HG02981 (cell line): ENCODE measurements at regions not wholly inside any gene's neighbourhood (a gene's known extent, or its start where the extent isn't known, plus 50 kb on each side); places are given as distances from the start of the nearest gene placed in this dataset.
A peak's percentile ranks its signal among the peaks of the same experiment; 100 is the strongest.

ENCODE experiments used
- ATAC-seq: cut with Tn5 transposase; IDR thresholded peaks from one replicate; pipeline ENCODE4 v1.9.1; 2021; ENCODE audit warnings: mild to moderate bottlenecking, moderate library complexity; ENCODE audit not compliant: unreplicated experiment

- ATAC-seq, result no peak
Observed at GRCh38 chr12:98126637-98127335, 388.6 kb upstream of the TMPO start.

GRCh38 chr12:98127336-98127679 lies 388.1 kb upstream of the TMPO start:
- no peak for ATAC-seq

- no peak for ATAC-seq
Observed at GRCh38 chr12:98127854-98128253, 387.5 kb upstream of the TMPO start.

GRCh38 chr12:98136544-98136943 lies 378.8 kb upstream of the TMPO start:
- no peak for ATAC-seq

GRCh38 chr12:98137278-98137677 lies 378.1 kb upstream of the TMPO start:
- ATAC-seq, result no peak

- ATAC-seq, result no peak
Observed at GRCh38 chr12:98144953-98145352, 370.4 kb upstream of the TMPO start.

- no peak for ATAC-seq
Observed at GRCh38 chr12:98146043-98146442, 369.3 kb upstream of the TMPO start.

GRCh38 chr12:98146487-98146886 lies 368.9 kb upstream of the TMPO start:
- ATAC-seq, result no peak

- ATAC-seq, result peak; percentile 73
Observed at GRCh38 chr12:98149270-98149669, 366.1 kb upstream of the TMPO start.

- ATAC-seq, result peak; percentile 31
Observed at GRCh38 chr12:98149691-98150210, 365.6 kb upstream of the TMPO start.

GRCh38 chr12:98151105-98151590 lies 364.2 kb upstream of the TMPO start:
- no peak for ATAC-seq

- ATAC-seq, result no peak
Observed at GRCh38 chr12:98151984-98152383, 363.4 kb upstream of the TMPO start.

GRCh38 chr12:98154850-98155249 lies 360.5 kb upstream of the TMPO start:
- ATAC-seq, result no peak

- no peak for ATAC-seq
Observed at GRCh38 chr12:98156697-98157096, 358.7 kb upstream of the TMPO start.

GRCh38 chr12:98162906-98163678 lies 352.3 kb upstream of the TMPO start:
- no peak for ATAC-seq

GRCh38 chr12:98172304-98172703 lies 343.1 kb upstream of the TMPO start:
- ATAC-seq, result no peak

- no peak for ATAC-seq
Observed at GRCh38 chr12:98172801-98173200, 342.6 kb upstream of the TMPO start.

- ATAC-seq, result no peak
Observed at GRCh38 chr12:98173773-98174427, 341.5 kb upstream of the TMPO start.

- ATAC-seq, result no peak
Observed at GRCh38 chr12:98174428-98174809, 341.0 kb upstream of the TMPO start.

- ATAC-seq, result no peak
Observed at GRCh38 chr12:98178126-98178525, 337.3 kb upstream of the TMPO start.

GRCh38 chr12:98179151-98179550 lies 336.2 kb upstream of the TMPO start:
- ATAC-seq, result no peak

- ATAC-seq, result no peak
Observed at GRCh38 chr12:98180603-98181002, 334.8 kb upstream of the TMPO start.
